HEK293 (cell line): ENCODE measurements at regions not wholly inside any gene's neighbourhood (a gene's known extent, or its start where the extent isn't known, plus 50 kb on each side); places are given as distances from the start of the nearest gene placed in this dataset.

Experiments
- CTCF ChIA-PET: fragments of 350-600 bp; formaldehyde crosslinking; extraction: SDS; loops from one replicate; lab custom pipeline; 2021; ENCODE audit warnings: antibody characterized with exemption; lab: Yijun Ruan, JAX
- POLR2A ChIA-PET: fragments of 300-600 bp; formaldehyde crosslinking; extraction: SDS; loops from one replicate; lab custom pipeline; 2020; ENCODE audit warnings: antibody characterized with exemption, inconsistent platforms; lab: Yijun Ruan, JAX
- H3K27ac ChIP-seq: fragments of 200-500 bp; sonication (Bioruptor generic); 2 replicates; pipeline ENCODE4 v1.5.1; 2014; ENCODE audit warnings: low read depth, low read length, control low read depth, inconsistent platforms; ENCODE audit errors: extremely low read depth
- H3K36me3 ChIP-seq, 2 experiments: fragments of 200-500 bp in 1 of 2; sonication (Bioruptor generic) in 1 of 2; 1 replicate in 1 of 2; 2 replicates in 1 of 2; pipeline ENCODE4 v1.5.1; 2014 to 2017; ENCODE audit warnings: inconsistent platforms in 2 of 2, low read length in 2 of 2; ENCODE audit not compliant: control insufficient read depth in 2 of 2, insufficient read depth in 1 of 2
- H3K4me1 ChIP-seq: fragments of 200-500 bp; sonication (Bioruptor generic); 2 replicates; pipeline ENCODE4 v1.5.1; 2014; ENCODE audit warnings: mild to moderate bottlenecking, low read length, inconsistent platforms; ENCODE audit not compliant: control insufficient read depth, insufficient read depth
- H3K4me3 ChIP-seq: 2 replicates; pipeline ENCODE4 v1.5.1; 2011; ENCODE audit warnings: low read depth, mild to moderate bottlenecking, control low read depth, low read length, moderate library complexity
- H3K9me3 ChIP-seq: fragments of 200-500 bp; sonication (Bioruptor generic); 2 replicates; pipeline ENCODE4 v1.5.1; 2014; ENCODE audit warnings: low read depth, low read length, inconsistent platforms; ENCODE audit not compliant: control insufficient read depth, insufficient read depth
- BCL11A ChIP-seq: fragments of 450-650 bp; formaldehyde crosslinking; IDR thresholded peaks from 2 replicates; pipeline ENCODE4 v1.5.1; 2016; ENCODE audit warnings: low read depth, missing biosample characterization, missing genetic modification characterization
- BCL11B ChIP-seq: fragments of 450-650 bp; formaldehyde crosslinking; IDR thresholded peaks from 2 replicates; pipeline ENCODE4 v1.5.1; 2016; ENCODE audit warnings: low read depth, missing biosample characterization, missing genetic modification characterization
- BCL6B ChIP-seq: fragments of 450-650 bp; formaldehyde crosslinking; IDR thresholded peaks from 2 replicates; pipeline ENCODE4 v1.5.1; 2017; ENCODE audit warnings: missing biosample characterization, missing genetic modification characterization
- GLIS2 ChIP-seq: fragments of 450-650 bp; formaldehyde crosslinking; IDR thresholded peaks from 2 replicates; pipeline ENCODE4 v1.5.1; 2016; ENCODE audit warnings: missing biosample characterization, missing genetic modification characterization
- MYNN ChIP-seq: fragments of 450-650 bp; formaldehyde crosslinking; IDR thresholded peaks from 2 replicates; pipeline ENCODE4 v1.5.1; 2016; ENCODE audit warnings: missing biosample characterization, missing genetic modification characterization, borderline replicate concordance
- PRDM10 ChIP-seq: fragments of 450-650 bp; formaldehyde crosslinking; IDR thresholded peaks from 2 replicates; pipeline ENCODE4 v1.5.1; 2016; ENCODE audit warnings: missing biosample characterization, missing genetic modification characterization
- SP2 ChIP-seq: fragments of 450-650 bp; formaldehyde crosslinking; IDR thresholded peaks from 2 replicates; pipeline ENCODE4 v1.5.1; 2016; ENCODE audit warnings: missing biosample characterization, missing genetic modification characterization
- ZBTB10 ChIP-seq: fragments of 450-650 bp; formaldehyde crosslinking; IDR thresholded peaks from 2 replicates; pipeline ENCODE4 v1.5.1; 2016; ENCODE audit warnings: missing biosample characterization, missing genetic modification characterization
- ZBTB20 ChIP-seq: fragments of 450-650 bp; formaldehyde crosslinking; IDR thresholded peaks from 2 replicates; pipeline ENCODE4 v1.5.1; 2016; ENCODE audit warnings: missing biosample characterization, missing genetic modification characterization
- ZEB2 ChIP-seq: fragments of 450-650 bp; formaldehyde crosslinking; IDR thresholded peaks from 2 replicates; pipeline ENCODE4 v1.5.1; 2016; ENCODE audit warnings: missing biosample characterization, missing genetic modification characterization
- ZFP3 ChIP-seq: fragments of 450-650 bp; formaldehyde crosslinking; IDR thresholded peaks from 2 replicates; pipeline ENCODE4 v1.5.1; 2016; ENCODE audit warnings: low read depth, missing biosample characterization, missing genetic modification characterization
- ZFP69B ChIP-seq: fragments of 450-650 bp; formaldehyde crosslinking; IDR thresholded peaks from 2 replicates; pipeline ENCODE4 v1.5.1; 2016; ENCODE audit warnings: missing biosample characterization, missing genetic modification characterization
- ZIC2 ChIP-seq: fragments of 450-650 bp; formaldehyde crosslinking; IDR thresholded peaks from 2 replicates; pipeline ENCODE4 v1.5.1; 2016; ENCODE audit warnings: missing biosample characterization, missing genetic modification characterization
- ZNF2 ChIP-seq: fragments of 450-650 bp; formaldehyde crosslinking; IDR thresholded peaks from 2 replicates; pipeline ENCODE4 v1.5.1; 2016; ENCODE audit warnings: missing biosample characterization, missing genetic modification characterization
- ZNF223 ChIP-seq: fragments of 450-650 bp; formaldehyde crosslinking; IDR thresholded peaks from 2 replicates; pipeline ENCODE4 v1.5.1; 2016; ENCODE audit warnings: missing biosample characterization, missing genetic modification characterization
- ZNF274 ChIP-seq, 2 experiments: fragments of 200-500 bp in 1 of 2; fragments of 450-650 bp in 1 of 2; sonication (Bioruptor generic) in 1 of 2; formaldehyde crosslinking in 1 of 2; IDR thresholded peaks; 2 replicates each; pipeline versions ENCODE4 v1.5.1 to v1.6.1; 2014 to 2016; ENCODE audit warnings: borderline replicate concordance in 1 of 2, inconsistent platforms in 1 of 2, low read length in 1 of 2, missing biosample characterization in 1 of 2, missing genetic modification characterization in 1 of 2
- ZNF473 ChIP-seq: fragments of 450-650 bp; formaldehyde crosslinking; IDR thresholded peaks from 2 replicates; pipeline ENCODE4 v1.5.1; 2017; ENCODE audit warnings: missing biosample characterization, missing genetic modification characterization
- ZNF530 ChIP-seq: fragments of 450-650 bp; formaldehyde crosslinking; IDR thresholded peaks from 2 replicates; pipeline ENCODE4 v1.5.1; 2016; ENCODE audit warnings: low read depth, missing biosample characterization, missing genetic modification characterization
- ZNF549 ChIP-seq: fragments of 450-650 bp; IDR thresholded peaks from 2 replicates; pipeline ENCODE4 v1.5.1; 2018; ENCODE audit warnings: missing biosample characterization, missing genetic modification characterization, mild to moderate bottlenecking, inconsistent platforms, moderate library complexity
- ZNF660 ChIP-seq: fragments of 450-650 bp; IDR thresholded peaks from 2 replicates; pipeline ENCODE4 v1.5.1; 2018; ENCODE audit warnings: missing biosample characterization, mild to moderate bottlenecking, missing genetic modification characterization
- ZNF692 ChIP-seq: fragments of 450-650 bp; formaldehyde crosslinking; IDR thresholded peaks from 2 replicates; pipeline ENCODE4 v1.5.1; 2016; ENCODE audit warnings: missing biosample characterization, missing genetic modification characterization

GRCh38 chr4:26106776-26107175, 192.8 kb downstream of the SMIM20 start:
- H3K4me3 ChIP-seq: no peak overlapping the region
- no peaks in the 10 kb centered on the region for H3K4me1 ChIP-seq
- ChIA-PET CTCF (interaction anchor here (1.2 to 1.3 kb wide), 2 partner anchors 9 to 23 kb away, joined by 3 to 4 read pairs; no protein-coding TSS in a partner anchor), POLR2A (no interaction called here)
- H3K36me3 ChIP-seq: no peaks in the 10 kb centered on the region
- H3K27ac ChIP-seq: no peak overlapping the region
- no peak for TF ChIP-seq SP2 (tag by site-specific recombination)
- no peak for TF ChIP-seq ZBTB20 (tag by site-specific recombination)
- no peaks in the 10 kb centered on the region for H3K9me3 ChIP-seq

GRCh38 chr4:26108054-26108453, 194.0 kb downstream of the SMIM20 start:
- Histone ChIP-seq H3K4me1 (no peaks in the 10 kb centered on the region), H3K36me3 (no peaks in the 10 kb centered on the region), H3K4me3 (no peak overlapping the region), H3K9me3 (no peaks in the 10 kb centered on the region), H3K27ac (no peak overlapping the region)
- ChIA-PET CTCF (interaction anchor here (0.5 to 1.3 kb wide), 3 partner anchors 22 to 430 kb away, joined by 3 to 4 read pairs (median 3); no protein-coding TSS in a partner anchor), POLR2A (no interaction called here)
- no peak for TF ChIP-seq ZNF274 (IDR thresholded peaks at IDR 0.05; ENCODE audit: low read length)
- TF ChIP-seq ZNF274 (tag by site-specific recombination; IDR thresholded peaks at IDR 0.05; ENCODE audit: borderline replicate concordance): no peak
- no peak for TF ChIP-seq ZNF223 (tag by site-specific recombination)
- no peak for TF ChIP-seq ZEB2
- no peak for TF ChIP-seq ZNF530 (tag by site-specific recombination)
- TF ChIP-seq BCL11B (tag by site-specific recombination): no peak
- TF ChIP-seq ZNF473 (tag by site-specific recombination): no peak
- no peak for TF ChIP-seq ZNF692

GRCh38 chr4:26110493-26110892, 196.5 kb downstream of the SMIM20 start:
- Histone ChIP-seq H3K4me1 (no peaks in the 10 kb centered on the region), H3K4me3 (no peak overlapping the region)
- TF ChIP-seq ZFP3 (no peak), ZIC2 (tag by site-specific recombination) (no peak), PRDM10 (tag by site-specific recombination) (no peak), MYNN (tag by site-specific recombination) (no peak), GLIS2 (tag by site-specific recombination) (no peak), BCL11A (no peak), ZNF549 (tag by site-specific recombination) (no peak), ZBTB10 (tag by site-specific recombination) (no peak), ZFP69B (tag by site-specific recombination) (no peak), ZNF660 (no peak), ZNF2 (tag by site-specific recombination) (no peak), BCL6B (tag by site-specific recombination) (no peak)

More at GRCh38 chr4:26110493-26110892, 196.5 kb downstream of the SMIM20 start:
- ChIA-PET CTCF (no interaction called here), POLR2A (no interaction called here)
- H3K27ac ChIP-seq: no peak overlapping the region
- H3K36me3 ChIP-seq: no peaks in the 10 kb centered on the region
- H3K9me3 ChIP-seq: no peaks in the 10 kb centered on the region
